Natural killer cell (primary cell): ENCODE measurements at regions not wholly inside any gene's neighbourhood (a gene's known extent, or its start where the extent isn't known, plus 50 kb on each side); places are given as distances from the start of the nearest gene placed in this dataset.

Experiments used
- ATAC-seq, 3 donors: fragments of 150-1000 bp in 2 of 3; fragments of 200-7000 bp in 1 of 3; cut with Tn5 transposase; 1 replicate in 1 of 3; 2 replicates in 2 of 3; pipeline ENCODE4 v1.10.0; 2021; ENCODE audit warnings: mild to moderate bottlenecking in 2 of 3, moderate library complexity in 2 of 3
- DNase-seq, 2 donors: peaks; one replicate each; pipeline versions ENCODE4 v3.0.0 to v3.0.0-alpha.2; 2013 to 2021; ENCODE audit warnings: mixed read lengths in 1 of 2
- H3K27ac ChIP-seq: one replicate; pipeline ENCODE4 v1.5.1; 2013; ENCODE audit warnings: mild to moderate bottlenecking, low read length
- H3K27me3 ChIP-seq: one replicate; pipeline ENCODE4 v1.6.1; 2013; ENCODE audit warnings: low read length; ENCODE audit not compliant: control insufficient read depth, insufficient read depth
- H3K36me3 ChIP-seq: one replicate; pipeline ENCODE4 v1.6.1; 2013; ENCODE audit warnings: low read length; ENCODE audit not compliant: control insufficient read depth, insufficient read depth
- H3K4me1 ChIP-seq: one replicate; pipeline ENCODE4 v1.6.1; 2013; ENCODE audit warnings: low read length; ENCODE audit not compliant: control insufficient read depth, insufficient read depth
- H3K4me3 ChIP-seq: one replicate; pipeline ENCODE4 v1.5.1; 2013; ENCODE audit warnings: low read length
- H3K9me3 ChIP-seq: one replicate; pipeline ENCODE4 v1.6.1; 2013; ENCODE audit warnings: low read length; ENCODE audit not compliant: control insufficient read depth, insufficient read depth
- H3K27ac Mint-ChIP-seq, 2 donors: one replicate each; pipeline ENCODE4 v1.8.0; 2022; ENCODE audit warnings: mild to moderate bottlenecking in 2 of 2, mixed read lengths in 2 of 2, moderate library complexity in 1 of 2
- H3K27me3 Mint-ChIP-seq, 2 donors: one replicate each; pipeline ENCODE4 v1.8.0; 2022; ENCODE audit warnings: low read depth in 2 of 2, mixed read lengths in 2 of 2
- H3K36me3 Mint-ChIP-seq: one replicate; pipeline ENCODE4 v1.8.0; 2022; ENCODE audit warnings: mixed read lengths
- H3K4me1 Mint-ChIP-seq, 2 donors: one replicate each; pipeline ENCODE4 v1.8.0; 2022; ENCODE audit warnings: mixed read lengths in 2 of 2
- H3K4me3 Mint-ChIP-seq: one replicate; pipeline ENCODE4 v1.8.0; 2022; ENCODE audit warnings: mild to moderate bottlenecking, moderate library complexity, mixed read lengths
- H3K9me3 Mint-ChIP-seq, 2 donors: one replicate each; pipeline ENCODE4 v1.8.0; 2022; ENCODE audit warnings: mixed read lengths in 2 of 2
- WGBS: methylation state at CpG from one replicate; pipeline ENCODE4 v1.1.7; 2013; ENCODE audit warnings: missing lambda C conversion rate; ENCODE audit not compliant: insufficient coverage; 5-methylcytosine and 5-hydroxymethylcytosine counted together
- intact Hi-C: fragments of 100-400 bp; cut with micrococcal nuclease; formaldehyde crosslinking; loops from one replicate; pipeline ENCODE4 v1.14.2; 2022
- TF ChIP-seq, protein P1 (sequence below): fragments of 200-600 bp; IDR thresholded peaks from one replicate; pipeline ENCODE4 v1.8.0; 2022; ENCODE audit warnings: antibody characterized with exemption

DNA sequence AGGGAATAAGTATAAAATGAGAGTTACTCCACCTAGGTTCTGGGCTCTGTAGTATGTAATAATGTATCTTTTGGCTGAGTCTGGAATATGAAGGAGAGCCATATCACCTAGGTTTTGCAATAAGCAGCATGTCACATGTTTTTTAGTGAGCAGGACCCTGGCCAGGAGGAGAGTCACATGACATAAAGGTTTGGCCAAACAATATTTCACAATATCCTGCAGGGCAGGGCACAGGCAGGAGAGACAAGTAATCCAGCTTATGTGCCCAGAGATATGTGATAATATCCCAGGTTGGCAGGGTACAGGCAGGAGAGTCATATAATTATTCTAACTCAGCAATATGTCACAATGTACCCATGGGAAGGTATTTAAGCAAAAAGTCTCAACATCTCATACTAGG, 1169.6 kb upstream of the AMELY start:
- DNase-seq (no peak), ATAC-seq (no peak)
- no peaks in the 10 kb centered on the region for H3K36me3 Mint-ChIP-seq
- TF ChIP-seq, protein P1, sequence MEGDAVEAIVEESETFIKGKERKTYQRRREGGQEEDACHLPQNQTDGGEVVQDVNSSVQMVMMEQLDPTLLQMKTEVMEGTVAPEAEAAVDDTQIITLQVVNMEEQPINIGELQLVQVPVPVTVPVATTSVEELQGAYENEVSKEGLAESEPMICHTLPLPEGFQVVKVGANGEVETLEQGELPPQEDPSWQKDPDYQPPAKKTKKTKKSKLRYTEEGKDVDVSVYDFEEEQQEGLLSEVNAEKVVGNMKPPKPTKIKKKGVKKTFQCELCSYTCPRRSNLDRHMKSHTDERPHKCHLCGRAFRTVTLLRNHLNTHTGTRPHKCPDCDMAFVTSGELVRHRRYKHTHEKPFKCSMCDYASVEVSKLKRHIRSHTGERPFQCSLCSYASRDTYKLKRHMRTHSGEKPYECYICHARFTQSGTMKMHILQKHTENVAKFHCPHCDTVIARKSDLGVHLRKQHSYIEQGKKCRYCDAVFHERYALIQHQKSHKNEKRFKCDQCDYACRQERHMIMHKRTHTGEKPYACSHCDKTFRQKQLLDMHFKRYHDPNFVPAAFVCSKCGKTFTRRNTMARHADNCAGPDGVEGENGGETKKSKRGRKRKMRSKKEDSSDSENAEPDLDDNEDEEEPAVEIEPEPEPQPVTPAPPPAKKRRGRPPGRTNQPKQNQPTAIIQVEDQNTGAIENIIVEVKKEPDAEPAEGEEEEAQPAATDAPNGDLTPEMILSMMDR: no peak
- Histone ChIP-seq H3K4me3 (no peak overlapping the region), H3K4me1 (no peaks in the 10 kb centered on the region), H3K9me3 (no peaks in the 10 kb centered on the region), H3K36me3 (no peaks in the 10 kb centered on the region), H3K27ac (no peak overlapping the region), H3K27me3 (no peaks in the 10 kb centered on the region)
- no peaks in the 10 kb centered on the region for H3K9me3 Mint-ChIP-seq
- intact Hi-C loops: no loop called here
- H3K27me3 Mint-ChIP-seq: no peaks in the 10 kb centered on the region
- H3K4me3 Mint-ChIP-seq: no peak overlapping the region
- no peak overlapping the region for H3K27ac Mint-ChIP-seq
- no peaks in the 10 kb centered on the region for H3K4me1 Mint-ChIP-seq

- H3K9me3 Mint-ChIP-seq: no peaks in the 10 kb centered on the region
- no peaks in the 10 kb centered on the region for H3K27me3 Mint-ChIP-seq
Measured at GRCh38 chrY:8065220-8065619, 1153.7 kb upstream of the AMELY start.

DNA sequence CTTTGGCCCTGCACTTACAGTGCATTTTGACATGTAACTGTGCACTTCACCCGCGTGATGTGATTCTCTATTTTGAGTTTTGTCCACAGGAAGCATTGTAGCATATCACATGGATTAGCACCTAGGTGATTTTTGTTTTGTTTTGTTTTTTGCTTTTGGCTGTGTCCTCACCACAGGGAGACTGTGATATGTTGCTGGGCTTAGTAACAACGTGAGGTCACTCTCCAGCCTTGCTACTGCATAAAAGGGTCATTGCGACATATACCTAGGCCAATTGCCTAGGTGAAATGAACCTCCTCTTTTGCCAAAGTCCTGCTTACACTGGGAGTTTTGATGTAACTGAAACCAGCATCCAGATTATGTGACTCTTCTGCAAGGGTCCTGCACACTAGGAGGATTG, 1152.9 kb upstream of the AMELY start:
- no peaks in the 10 kb centered on the region for H3K27me3 Mint-ChIP-seq
- H3K36me3 Mint-ChIP-seq: no peaks in the 10 kb centered on the region
- intact Hi-C loops: no loop called here
- H3K36me3 ChIP-seq: no peaks in the 10 kb centered on the region
- DNase-seq (no peak), ATAC-seq (no peak)
- TF ChIP-seq, protein P1: no peak
- H3K9me3 Mint-ChIP-seq: no peaks in the 10 kb centered on the region
- H3K27me3 ChIP-seq: no peaks in the 10 kb centered on the region
- H3K9me3 ChIP-seq: no peaks in the 10 kb centered on the region
- no peak overlapping the region for H3K4me3 Mint-ChIP-seq
- no peaks in the 10 kb centered on the region for H3K4me1 Mint-ChIP-seq
- H3K27ac ChIP-seq: no peak overlapping the region
- no peaks in the 10 kb centered on the region for H3K4me1 ChIP-seq
- no peak overlapping the region for H3K27ac Mint-ChIP-seq
- no peak overlapping the region for H3K4me3 ChIP-seq
- WGBS: 88% methylated on average over 4 of the region's 4 CpGs

More at GRCh38 chrY:8065220-8065619, 1153.7 kb upstream of the AMELY start:
- H3K4me3 ChIP-seq: no peak overlapping the region
- Mint-ChIP-seq H3K4me3 (no peak overlapping the region), H3K27ac (no peak overlapping the region), H3K36me3 (no peaks in the 10 kb centered on the region), H3K4me1 (no peaks in the 10 kb centered on the region)
- intact Hi-C loops: no loop called here
- 96% methylated on average over 2 of the region's 2 CpGs for WGBS
- TF ChIP-seq, protein P1: no peak
- no peak overlapping the region for H3K27ac ChIP-seq
- no peaks in the 10 kb centered on the region for H3K9me3 ChIP-seq
- DNase-seq (no peak), ATAC-seq (no peak)
- H3K36me3 ChIP-seq: no peaks in the 10 kb centered on the region
- H3K4me1 ChIP-seq: no peaks in the 10 kb centered on the region
- no peaks in the 10 kb centered on the region for H3K27me3 ChIP-seq

- no peak overlapping the region for H3K27ac Mint-ChIP-seq
- ATAC-seq (no peak), DNase-seq (no peak)
- intact Hi-C loops: no loop called here
- no peak overlapping the region for H3K27ac ChIP-seq
- H3K9me3 ChIP-seq: no peaks in the 10 kb centered on the region
- H3K4me1 ChIP-seq: no peaks in the 10 kb centered on the region
- WGBS: no CpG with 5 or more reads among the region's 2 CpGs
- H3K27me3 ChIP-seq: no peaks in the 10 kb centered on the region
- no peaks in the 10 kb centered on the region for H3K36me3 ChIP-seq
- no peaks in the 10 kb centered on the region for H3K36me3 Mint-ChIP-seq
- no peaks in the 10 kb centered on the region for H3K4me1 Mint-ChIP-seq
- H3K27me3 Mint-ChIP-seq: no peaks in the 10 kb centered on the region
- TF ChIP-seq, protein P1: no peak
- no peaks in the 10 kb centered on the region for H3K9me3 Mint-ChIP-seq
- no peak overlapping the region for H3K4me3 ChIP-seq
- no peak overlapping the region for H3K4me3 Mint-ChIP-seq
Measured at GRCh38 chrY:8063973-8064372, 1152.4 kb upstream of the AMELY start.
